SK-N-SH (cell line): ENCODE measurements at regions not wholly inside any gene's neighbourhood (a gene's known extent, or its start where the extent isn't known, plus 50 kb on each side); places are given as distances from the start of the nearest gene placed in this dataset.

Experiments
- CTCF ChIP-seq: fragments of 200-600 bp; sonication (generic); IDR thresholded peaks from 2 replicates; pipeline ENCODE4 v1.6.1; 2017; ENCODE audit warnings: antibody characterized with exemption, mild to moderate bottlenecking, moderate library complexity
- EP300 ChIP-seq, 2 experiments: IDR thresholded peaks; 2 replicates each; pipeline versions ENCODE4 v1.4.0 to v1.6.1; 2012; ENCODE audit warnings: borderline replicate concordance in 1 of 2, low read depth in 1 of 2, low read length in 1 of 2
- EZH2phosphoT487 ChIP-seq: fragments of 200-600 bp; sonication (generic); IDR thresholded peaks from 2 replicates; pipeline ENCODE4 v1.6.1; 2017; ENCODE audit warnings: low read depth, mixed run types, mild to moderate bottlenecking, antibody characterized with exemption, moderate library complexity, borderline replicate concordance
- FOXM1 ChIP-seq: IDR thresholded peaks from 2 replicates; pipeline ENCODE4 v1.4.0; 2012; ENCODE audit warnings: low read depth, mild to moderate bottlenecking
- GABPA ChIP-seq: IDR thresholded peaks from 2 replicates; pipeline ENCODE4 v1.4.0; 2012; ENCODE audit warnings: low read depth, mild to moderate bottlenecking
- NRF1 ChIP-seq: IDR thresholded peaks from 2 replicates; pipeline ENCODE4 v1.6.1; 2012; ENCODE audit warnings: low read depth, mild to moderate bottlenecking, low read length
- POLR2AphosphoS5 ChIP-seq: IDR thresholded peaks from 2 replicates; pipeline ENCODE4 v1.6.1; 2012; ENCODE audit warnings: low read depth, low read length

GRCh38 chr6:4336778-4337442, 201.5 kb upstream of the ECI2 start:
- TF ChIP-seq CTCF (no peak), GABPA (no peak), FOXM1 (no peak), POLR2AphosphoS5 (no peak), EZH2phosphoT487 (no peak), NRF1 (no peak), EP300 (IDR thresholded peaks at IDR 0.05; ENCODE audit: borderline replicate concordance in 1 of 2, low read depth in 1 of 2, low read length in 1 of 2) (no peak)
